Panc1 (cell line): ENCODE measurements at regions not wholly inside any gene's neighbourhood (a gene's known extent, or its start where the extent isn't known, plus 50 kb on each side); places are given as distances from the start of the nearest gene placed in this dataset.
"Not testable (repeated sequence)": the region's sequence is repeated elsewhere in the genome, so short reads cannot be mapped to it uniquely, and the experiment has no call there.

Source experiments
- POLR2AphosphoS5 ChIP-seq: IDR thresholded peaks from 2 replicates; pipeline ENCODE4 v1.6.1; 2012; ENCODE audit warnings: mild to moderate bottlenecking, low read depth, low read length, moderate library complexity
- SIN3A ChIP-seq: IDR thresholded peaks from 2 replicates; pipeline ENCODE4 v1.6.1; 2012; ENCODE audit warnings: low read depth, mild to moderate bottlenecking, low read length, moderate library complexity, borderline replicate concordance; ENCODE audit not compliant: insufficient read depth
- TF ChIP-seq, protein P1 (sequence below): fragments of 450-650 bp; IDR thresholded peaks from 2 replicates; pipeline ENCODE4 v1.5.1; 2017; ENCODE audit warnings: mild to moderate bottlenecking
- TF ChIP-seq, protein P2 (sequence below), 2 experiments: IDR thresholded peaks; 2 replicates each; pipeline ENCODE4 v1.6.1; 2011 to 2012; ENCODE audit warnings: low read depth in 2 of 2, control low read depth in 1 of 2, low read length in 1 of 2, mild to moderate bottlenecking in 1 of 2, moderate library complexity in 1 of 2; ENCODE audit not compliant: insufficient read depth in 1 of 2

DNA sequence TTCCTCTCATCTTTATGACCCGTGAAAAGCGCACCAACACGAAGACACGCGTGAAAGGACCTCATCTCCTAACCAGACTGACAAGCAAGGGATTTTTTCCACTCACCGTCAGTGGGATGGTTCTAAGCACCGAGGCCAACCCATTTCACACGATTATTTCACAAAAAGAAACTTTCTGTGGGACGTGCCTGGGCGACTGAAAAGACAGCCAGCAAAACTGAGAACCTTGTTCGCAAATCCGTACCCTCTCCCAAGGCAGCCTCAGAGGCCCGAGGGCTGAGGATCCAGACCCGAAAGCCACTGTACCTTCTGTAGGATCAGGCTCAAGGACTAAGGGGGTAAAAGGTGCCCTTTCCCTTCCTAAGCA lies 84.9 kb upstream of the METTL9 start:
- not testable (repeated sequence) for TF ChIP-seq SIN3A, POLR2AphosphoS5
- TF ChIP-seq, protein P1, sequence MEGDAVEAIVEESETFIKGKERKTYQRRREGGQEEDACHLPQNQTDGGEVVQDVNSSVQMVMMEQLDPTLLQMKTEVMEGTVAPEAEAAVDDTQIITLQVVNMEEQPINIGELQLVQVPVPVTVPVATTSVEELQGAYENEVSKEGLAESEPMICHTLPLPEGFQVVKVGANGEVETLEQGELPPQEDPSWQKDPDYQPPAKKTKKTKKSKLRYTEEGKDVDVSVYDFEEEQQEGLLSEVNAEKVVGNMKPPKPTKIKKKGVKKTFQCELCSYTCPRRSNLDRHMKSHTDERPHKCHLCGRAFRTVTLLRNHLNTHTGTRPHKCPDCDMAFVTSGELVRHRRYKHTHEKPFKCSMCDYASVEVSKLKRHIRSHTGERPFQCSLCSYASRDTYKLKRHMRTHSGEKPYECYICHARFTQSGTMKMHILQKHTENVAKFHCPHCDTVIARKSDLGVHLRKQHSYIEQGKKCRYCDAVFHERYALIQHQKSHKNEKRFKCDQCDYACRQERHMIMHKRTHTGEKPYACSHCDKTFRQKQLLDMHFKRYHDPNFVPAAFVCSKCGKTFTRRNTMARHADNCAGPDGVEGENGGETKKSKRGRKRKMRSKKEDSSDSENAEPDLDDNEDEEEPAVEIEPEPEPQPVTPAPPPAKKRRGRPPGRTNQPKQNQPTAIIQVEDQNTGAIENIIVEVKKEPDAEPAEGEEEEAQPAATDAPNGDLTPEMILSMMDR = not testable (repeated sequence)
- TF ChIP-seq, protein P2, sequence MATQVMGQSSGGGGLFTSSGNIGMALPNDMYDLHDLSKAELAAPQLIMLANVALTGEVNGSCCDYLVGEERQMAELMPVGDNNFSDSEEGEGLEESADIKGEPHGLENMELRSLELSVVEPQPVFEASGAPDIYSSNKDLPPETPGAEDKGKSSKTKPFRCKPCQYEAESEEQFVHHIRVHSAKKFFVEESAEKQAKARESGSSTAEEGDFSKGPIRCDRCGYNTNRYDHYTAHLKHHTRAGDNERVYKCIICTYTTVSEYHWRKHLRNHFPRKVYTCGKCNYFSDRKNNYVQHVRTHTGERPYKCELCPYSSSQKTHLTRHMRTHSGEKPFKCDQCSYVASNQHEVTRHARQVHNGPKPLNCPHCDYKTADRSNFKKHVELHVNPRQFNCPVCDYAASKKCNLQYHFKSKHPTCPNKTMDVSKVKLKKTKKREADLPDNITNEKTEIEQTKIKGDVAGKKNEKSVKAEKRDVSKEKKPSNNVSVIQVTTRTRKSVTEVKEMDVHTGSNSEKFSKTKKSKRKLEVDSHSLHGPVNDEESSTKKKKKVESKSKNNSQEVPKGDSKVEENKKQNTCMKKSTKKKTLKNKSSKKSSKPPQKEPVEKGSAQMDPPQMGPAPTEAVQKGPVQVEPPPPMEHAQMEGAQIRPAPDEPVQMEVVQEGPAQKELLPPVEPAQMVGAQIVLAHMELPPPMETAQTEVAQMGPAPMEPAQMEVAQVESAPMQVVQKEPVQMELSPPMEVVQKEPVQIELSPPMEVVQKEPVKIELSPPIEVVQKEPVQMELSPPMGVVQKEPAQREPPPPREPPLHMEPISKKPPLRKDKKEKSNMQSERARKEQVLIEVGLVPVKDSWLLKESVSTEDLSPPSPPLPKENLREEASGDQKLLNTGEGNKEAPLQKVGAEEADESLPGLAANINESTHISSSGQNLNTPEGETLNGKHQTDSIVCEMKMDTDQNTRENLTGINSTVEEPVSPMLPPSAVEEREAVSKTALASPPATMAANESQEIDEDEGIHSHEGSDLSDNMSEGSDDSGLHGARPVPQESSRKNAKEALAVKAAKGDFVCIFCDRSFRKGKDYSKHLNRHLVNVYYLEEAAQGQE (IDR thresholded peaks at IDR 0.05; ENCODE audit: insufficient read depth in 1 of 2, low read depth in 2 of 2, low read length in 1 of 2) = not testable (repeated sequence)
